ENCODE measurements at regions not wholly inside any gene's neighbourhood (a gene's known extent, or its start where the extent isn't known, plus 50 kb on each side); places are given as distances from the start of the nearest gene placed in this dataset.

GRCh38 chr1:219506473-219506899 is 106.4 kb downstream of the ZC3H11B start:
- TF ChIP-seq CTCF (IDR thresholded peaks at IDR 0.05 in 4 of 5, conservative IDR thresholded peaks at IDR 0.05 in 1 of 5) (no peak), POLR2A (IDR thresholded peaks at IDR 0.05) (no peak)
